Muscle layer of duodenum (tissue), 2 donors: ENCODE measurements at regions not wholly inside any gene's neighbourhood (a gene's known extent, or its start where the extent isn't known, plus 50 kb on each side); places are given as distances from the start of the nearest gene placed in this dataset.

Source experiments
- H3K27ac ChIP-seq: one replicate; pipeline ENCODE4 v1.7.0; 2013; ENCODE audit warnings: mild to moderate bottlenecking, low read length
- H3K27me3 ChIP-seq: one replicate; pipeline ENCODE4 v1.7.0; 2013; ENCODE audit warnings: low read depth, mild to moderate bottlenecking, control low read depth, low read length
- H3K36me3 ChIP-seq, 2 donors: one replicate each; pipeline ENCODE4 v1.7.0; 2013; ENCODE audit warnings: low read length in 2 of 2, control low read depth in 1 of 2, mild to moderate bottlenecking in 1 of 2; ENCODE audit not compliant: insufficient read depth in 2 of 2, control insufficient read depth in 1 of 2
- H3K4me1 ChIP-seq, 2 donors: one replicate each; pipeline ENCODE4 v1.7.0; 2013; ENCODE audit warnings: low read length in 2 of 2, mild to moderate bottlenecking in 2 of 2, control low read depth in 1 of 2, moderate library complexity in 1 of 2; ENCODE audit not compliant: insufficient read depth in 2 of 2, control insufficient read depth in 1 of 2
- H3K4me3 ChIP-seq, 2 donors: one replicate each; pipeline ENCODE4 v1.7.0; 2013; ENCODE audit warnings: low read length in 2 of 2, low read depth in 1 of 2, mild to moderate bottlenecking in 1 of 2
- H3K9me3 ChIP-seq, 2 donors: one replicate each; pipeline ENCODE4 v1.7.0; 2013; ENCODE audit warnings: low read length in 2 of 2, control low read depth in 1 of 2, mild to moderate bottlenecking in 1 of 2; ENCODE audit not compliant: control insufficient read depth in 1 of 2
- donor health status: healthy.

DNA sequence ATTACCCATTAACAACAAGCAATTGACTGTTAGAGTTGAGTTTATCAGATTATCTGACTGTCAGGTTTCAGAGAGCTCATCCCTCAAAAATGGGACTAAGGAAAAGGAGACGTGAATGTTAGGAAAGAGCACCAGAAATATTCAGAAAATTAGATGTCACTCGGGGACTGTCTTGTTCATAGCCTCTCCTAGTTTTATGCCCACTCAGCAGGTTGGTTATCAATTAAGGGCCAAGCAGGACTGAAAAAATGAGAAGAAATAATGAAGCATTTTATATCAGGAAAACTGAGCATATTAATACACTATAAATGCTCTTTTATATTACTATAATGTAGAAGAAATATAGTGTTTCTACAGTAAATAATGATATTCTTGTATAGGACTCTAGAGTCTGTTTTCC, 188.1 kb upstream of the NRXN1 start:
- Histone ChIP-seq H3K36me3 (no peaks in the 10 kb centered on the region), H3K27me3 (no peaks in the 10 kb centered on the region), H3K9me3 (no peaks in the 10 kb centered on the region), H3K27ac (no peak overlapping the region), H3K4me1 (no peaks in the 10 kb centered on the region), H3K4me3 (no peak overlapping the region)

DNA sequence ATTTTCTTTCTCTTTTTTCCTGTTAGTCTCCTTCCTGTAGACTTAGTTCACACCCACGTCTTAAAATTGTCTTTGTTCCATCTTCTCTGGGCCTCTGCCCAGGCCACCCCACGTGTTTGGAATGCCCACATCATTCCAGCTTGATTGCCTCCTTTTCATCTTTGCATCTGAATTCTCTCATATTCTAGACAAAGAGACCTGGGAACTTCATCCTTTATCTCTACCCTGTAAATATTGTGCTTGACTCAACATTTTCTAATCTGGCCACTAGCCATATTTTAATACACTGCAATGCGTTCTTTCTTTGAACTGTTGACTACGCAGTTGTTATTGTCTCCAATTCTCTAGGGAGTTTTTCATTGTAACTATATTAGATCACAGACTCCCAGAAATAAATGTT, 187.5 kb upstream of the NRXN1 start:
- Histone ChIP-seq H3K4me3 (no peak overlapping the region), H3K4me1 (no peaks in the 10 kb centered on the region), H3K36me3 (no peaks in the 10 kb centered on the region), H3K27me3 (no peaks in the 10 kb centered on the region), H3K9me3 (no peaks in the 10 kb centered on the region), H3K27ac (no peak overlapping the region)

DNA sequence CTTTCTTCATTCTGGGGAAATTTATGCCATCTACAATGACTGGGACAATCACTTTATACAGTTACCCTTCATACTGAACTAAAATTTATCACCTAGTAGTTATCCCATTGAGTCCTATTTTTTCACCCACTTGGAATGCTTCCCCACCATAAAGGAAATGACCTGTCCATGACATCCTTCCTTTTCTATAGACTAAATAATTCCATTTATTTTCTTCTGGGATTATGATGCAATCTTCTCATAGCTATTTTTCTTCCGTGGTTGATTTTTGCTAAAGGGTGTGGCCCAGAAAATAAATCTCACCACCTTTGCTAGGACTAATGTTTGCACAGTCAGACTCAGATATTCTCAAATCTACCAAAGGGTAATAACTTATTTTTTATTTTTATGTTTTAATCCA, 186.1 kb upstream of the NRXN1 start:
- H3K36me3 ChIP-seq, result no peaks in the 10 kb centered on the region
- H3K4me1 ChIP-seq, result no peaks in the 10 kb centered on the region
- no peak overlapping the region for H3K4me3 ChIP-seq
- H3K27me3 ChIP-seq, result no peaks in the 10 kb centered on the region
- H3K9me3 ChIP-seq, result no peaks in the 10 kb centered on the region
- H3K27ac ChIP-seq, result no peak overlapping the region

DNA sequence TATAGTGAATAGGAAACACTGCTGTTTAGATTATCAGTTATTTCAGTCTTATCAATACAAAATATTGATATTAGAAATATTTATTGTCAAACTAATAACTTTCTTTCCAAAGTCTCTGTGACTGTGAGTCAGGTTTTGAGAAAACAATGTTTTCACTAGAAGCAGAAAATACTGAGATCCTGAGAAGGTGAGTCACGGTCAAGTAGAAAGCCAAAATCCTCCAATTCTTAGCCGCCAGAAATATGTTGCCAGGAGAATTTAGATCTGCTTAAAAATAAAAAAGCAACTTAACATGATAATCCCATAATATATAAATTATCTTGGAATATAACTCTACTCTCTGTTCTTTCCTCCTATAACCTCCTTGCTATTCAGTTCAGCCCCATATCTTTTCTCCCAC, 181.9 kb upstream of the NRXN1 start:
- H3K27ac ChIP-seq, result no peak overlapping the region
- H3K27me3 ChIP-seq, result no peaks in the 10 kb centered on the region
- H3K36me3 ChIP-seq, result no peaks in the 10 kb centered on the region
- H3K9me3 ChIP-seq, result no peaks in the 10 kb centered on the region
- no peak overlapping the region for H3K4me3 ChIP-seq
- H3K4me1 ChIP-seq, result no peaks in the 10 kb centered on the region

DNA sequence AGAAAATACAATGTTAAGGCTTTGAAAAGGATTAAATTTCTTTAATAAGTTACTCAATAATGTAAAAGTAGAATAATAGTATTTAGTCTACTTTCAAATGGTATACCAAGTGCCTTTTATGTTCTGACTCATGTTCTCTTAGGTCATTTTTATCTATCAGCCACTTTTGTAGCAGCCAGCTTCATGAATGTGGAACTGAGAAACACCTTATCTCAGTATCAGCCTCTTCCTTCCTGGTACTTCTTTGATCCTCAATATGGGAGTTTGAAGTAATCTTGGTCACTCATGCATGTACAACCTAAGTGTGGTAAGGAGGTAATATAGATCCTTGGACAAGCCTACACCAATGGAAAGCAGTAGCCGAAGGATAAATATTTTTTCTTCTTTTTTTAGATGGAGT, 180.4 kb upstream of the NRXN1 start:
- Histone ChIP-seq H3K9me3 (no peaks in the 10 kb centered on the region), H3K27ac (no peak overlapping the region), H3K36me3 (no peaks in the 10 kb centered on the region), H3K4me1 (no peaks in the 10 kb centered on the region), H3K27me3 (no peaks in the 10 kb centered on the region), H3K4me3 (no peak overlapping the region)

DNA sequence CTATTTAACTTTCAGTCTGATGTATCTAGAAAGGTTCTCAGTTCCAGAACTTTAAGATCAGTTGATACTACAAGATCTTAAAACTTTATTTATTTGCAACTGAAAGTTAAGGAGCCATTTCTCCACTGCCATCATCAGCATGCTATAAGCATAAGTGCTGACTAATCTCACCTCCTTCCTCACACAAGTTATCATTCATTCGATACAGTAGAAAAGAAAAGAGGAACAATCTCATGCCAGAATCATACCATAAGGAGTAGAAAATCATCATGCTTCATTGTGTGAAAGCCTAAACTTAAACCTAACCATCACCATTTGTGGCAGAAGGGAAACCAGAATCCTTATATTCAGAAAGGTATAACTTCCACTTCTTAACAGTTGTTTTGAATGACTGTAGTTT, 176.6 kb upstream of the NRXN1 start:
- H3K4me1 ChIP-seq, result no peaks in the 10 kb centered on the region
- H3K4me3 ChIP-seq, result no peak overlapping the region
- H3K36me3 ChIP-seq, result no peaks in the 10 kb centered on the region
- H3K27ac ChIP-seq, result no peak overlapping the region
- H3K27me3 ChIP-seq, result no peaks in the 10 kb centered on the region
- no peaks in the 10 kb centered on the region for H3K9me3 ChIP-seq

DNA sequence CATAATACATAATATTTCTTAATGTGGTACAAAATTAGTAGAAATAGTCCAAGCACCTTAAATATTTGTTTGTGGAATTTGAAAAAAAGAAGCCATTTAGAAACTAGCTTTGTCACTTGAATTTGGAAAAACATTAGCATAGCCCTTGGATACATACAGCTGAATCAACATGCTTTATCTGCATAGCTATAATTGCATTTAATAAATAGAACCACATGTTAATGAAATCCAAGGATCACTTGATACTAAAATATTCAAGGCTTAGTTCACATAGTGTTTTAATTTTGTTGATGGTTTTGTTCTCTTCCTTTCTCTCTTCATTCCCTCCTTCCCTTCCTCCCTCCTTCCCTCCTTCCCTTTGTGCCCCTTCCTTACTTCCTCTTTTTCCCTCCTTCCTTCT, 169.4 kb upstream of the NRXN1 start:
- Histone ChIP-seq H3K4me1 (no peaks in the 10 kb centered on the region), H3K9me3 (no peaks in the 10 kb centered on the region), H3K36me3 (no peaks in the 10 kb centered on the region), H3K27ac (no peak overlapping the region), H3K4me3 (no peak overlapping the region), H3K27me3 (no peaks in the 10 kb centered on the region)

DNA sequence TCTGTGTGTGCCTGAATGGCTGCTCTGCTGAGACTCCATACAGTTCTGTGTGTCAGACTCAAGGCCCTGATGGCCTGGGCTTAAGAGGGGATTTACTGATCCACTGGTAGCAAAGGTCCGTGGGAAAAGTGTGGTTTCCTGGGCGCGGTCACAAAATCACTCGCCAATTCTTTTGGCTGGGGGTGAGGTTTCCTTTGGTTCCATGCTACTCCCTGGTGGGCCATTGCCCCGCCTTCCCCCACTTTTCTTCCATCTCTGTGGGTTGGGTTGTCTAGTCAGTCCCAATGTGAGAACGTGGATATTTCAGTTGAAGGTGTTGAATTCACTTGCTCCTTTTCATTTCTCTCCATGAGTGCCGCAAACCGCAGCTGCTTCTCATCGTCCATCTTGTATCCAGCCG, 162.7 kb upstream of the NRXN1 start:
- Histone ChIP-seq H3K36me3 (no peaks in the 10 kb centered on the region), H3K4me3 (no peak overlapping the region), H3K9me3 (peaks cover 0 to 4% of the 10 kb centered on the region in 2 donors), H3K27me3 (no peaks in the 10 kb centered on the region), H3K27ac (no peak overlapping the region), H3K4me1 (no peaks in the 10 kb centered on the region)

DNA sequence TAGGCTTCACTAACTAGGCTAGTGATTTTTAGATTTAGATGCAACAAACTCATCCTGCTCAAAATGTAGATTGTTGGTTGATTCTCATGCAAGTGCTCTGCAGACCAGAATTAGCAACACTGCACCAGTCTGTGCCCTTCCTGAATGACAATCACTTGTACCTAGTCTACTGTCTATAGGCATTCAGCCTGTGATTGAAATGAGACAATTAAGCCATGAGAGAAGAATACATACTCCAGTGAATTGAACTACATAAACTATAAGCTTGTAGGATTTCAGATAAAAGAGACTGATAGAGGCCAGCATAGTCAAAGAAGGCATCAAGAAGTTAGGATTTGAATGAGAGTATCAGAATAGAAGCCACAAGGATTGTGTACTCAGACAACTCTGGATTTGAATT, 138.3 kb upstream of the NRXN1 start:
- Histone ChIP-seq H3K9me3 (no peaks in the 10 kb centered on the region), H3K36me3 (no peaks in the 10 kb centered on the region), H3K4me3 (no peak overlapping the region), H3K27me3 (no peaks in the 10 kb centered on the region), H3K27ac (no peak overlapping the region), H3K4me1 (no peaks in the 10 kb centered on the region)

DNA sequence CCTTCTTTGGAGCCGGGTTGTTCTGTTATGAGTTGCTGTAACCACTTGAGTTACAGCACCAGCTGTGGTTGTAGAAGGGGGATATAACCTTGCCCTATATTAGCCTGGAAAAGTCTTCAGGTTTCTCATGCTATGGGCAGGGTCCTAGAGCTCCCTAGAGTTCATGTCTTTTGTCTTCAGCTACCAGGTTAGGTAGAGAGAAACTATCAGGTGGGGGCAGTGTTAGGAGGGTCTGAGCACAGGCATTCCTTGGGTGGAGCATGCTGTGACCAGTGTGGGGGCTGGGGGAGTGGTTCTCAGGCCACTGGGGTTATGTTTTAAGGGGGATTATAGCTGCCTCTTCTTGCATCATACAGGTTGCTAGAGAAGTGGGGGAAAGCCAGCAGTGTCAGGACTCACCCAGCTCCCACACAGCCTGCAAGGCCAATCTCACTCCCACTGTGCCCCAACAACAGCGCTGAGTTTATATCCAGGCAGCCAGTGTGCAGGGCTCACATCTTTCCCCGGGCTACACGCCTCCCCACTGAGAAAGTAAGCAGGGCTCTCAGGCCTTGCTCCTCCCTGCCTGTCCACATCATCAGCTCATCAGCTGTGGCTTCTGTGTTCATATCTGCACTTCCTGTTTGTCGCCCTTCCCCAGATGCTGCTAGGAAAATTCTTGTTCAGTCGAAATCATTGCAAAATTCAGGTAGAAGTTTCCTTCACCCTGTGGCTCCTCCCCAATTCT, 133.8 kb upstream of the NRXN1 start:
- no peaks in the 10 kb centered on the region for H3K27me3 ChIP-seq
- H3K27ac ChIP-seq, result no peak overlapping the region
- no peaks in the 10 kb centered on the region for H3K9me3 ChIP-seq
- no peaks in the 10 kb centered on the region for H3K36me3 ChIP-seq
- no peaks in the 10 kb centered on the region for H3K4me1 ChIP-seq
- no peak overlapping the region for H3K4me3 ChIP-seq

DNA sequence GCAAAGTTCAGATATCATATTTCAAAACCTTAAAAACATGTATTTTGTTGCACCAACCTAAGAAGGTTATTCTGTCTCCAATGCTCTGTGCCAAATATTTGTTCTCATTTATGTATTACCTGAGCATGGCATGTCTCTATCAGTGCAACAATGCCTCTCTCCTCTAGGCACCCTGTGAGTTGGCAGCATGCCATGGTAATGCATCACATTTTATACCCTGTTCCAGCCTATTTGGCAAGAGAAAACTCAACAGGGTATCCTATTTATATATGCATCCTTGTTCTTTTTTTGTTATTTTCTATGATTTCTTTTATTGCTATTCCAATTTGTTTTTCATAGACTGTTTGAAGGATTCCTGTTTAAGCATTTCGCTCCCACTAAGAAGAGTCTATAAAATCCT, 126.3 kb upstream of the NRXN1 start:
- H3K4me3 ChIP-seq, result no peak overlapping the region
- no peaks in the 10 kb centered on the region for H3K9me3 ChIP-seq
- H3K27ac ChIP-seq, result no peak overlapping the region
- H3K4me1 ChIP-seq, result no peaks in the 10 kb centered on the region
- H3K27me3 ChIP-seq, result no peaks in the 10 kb centered on the region
- H3K36me3 ChIP-seq, result no peaks in the 10 kb centered on the region

DNA sequence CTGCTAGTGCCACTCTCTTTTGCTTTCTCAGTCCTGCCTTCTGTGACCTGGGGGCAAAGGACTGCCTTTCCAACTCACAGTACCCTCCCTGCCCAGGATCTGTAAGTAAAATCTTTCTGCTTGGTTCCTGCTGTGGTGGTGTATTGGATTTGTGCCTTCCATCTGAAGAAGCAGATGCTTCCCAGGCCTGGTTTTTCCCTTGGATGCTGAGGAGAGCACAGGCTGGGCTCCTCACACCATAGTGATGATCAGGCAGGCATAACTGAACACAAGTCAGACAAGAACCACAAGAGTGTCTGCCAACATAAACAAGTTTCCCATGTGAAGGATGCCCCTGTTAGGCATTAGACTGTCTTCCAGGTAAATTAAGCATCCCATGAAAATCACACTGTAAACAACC, 121.3 kb upstream of the NRXN1 start:
- H3K36me3 ChIP-seq, result no peaks in the 10 kb centered on the region
- H3K4me1 ChIP-seq, result no peaks in the 10 kb centered on the region
- no peaks in the 10 kb centered on the region for H3K9me3 ChIP-seq
- H3K27ac ChIP-seq, result no peak overlapping the region
- H3K4me3 ChIP-seq, result no peak overlapping the region
- H3K27me3 ChIP-seq, result no peaks in the 10 kb centered on the region
